HCT116 (cell line): ENCODE measurements at regions not wholly inside any gene's neighbourhood (a gene's known extent, or its start where the extent isn't known, plus 50 kb on each side); places are given as distances from the start of the nearest gene placed in this dataset.

Source experiments
- ATAC-seq: fragments of 200-7000 bp; cut with Tn5 transposase; 2 replicates; pipeline ENCODE4 v1.9.1; 2020; ENCODE audit warnings: mild to moderate bottlenecking, moderate library complexity
- BruUV-seq: library from RNA; stranded (reverse); fragments of 400-500 nt; replicated peaks from 2 replicates; lab custom pipeline; 2021; lab: Mats Ljungman, UMichigan
- CTCF ChIA-PET: fragments of 300-600 bp; sonication (Branson Sonifier 250); formaldehyde crosslinking; loops from one replicate; lab custom pipeline; 2021; ENCODE audit warnings: antibody characterized with exemption; lab: Charles Lee
- POLR2A ChIA-PET: fragments of 300-600, 350-600 bp; sonication (Branson Sonifier 250); formaldehyde crosslinking; loops from one replicate; lab custom pipeline; 2021; ENCODE audit warnings: antibody characterized with exemption; lab: Charles Lee
- RAD21 ChIA-PET, 2 experiments: fragments of 300-600 bp; sonication (Branson Sonifier 250); formaldehyde crosslinking; loops; one replicate each; lab custom pipeline; 2023; ENCODE audit warnings: low total read pairs in 2 of 2; ENCODE audit not compliant: uncharacterized antibody in 2 of 2, unreplicated experiment in 2 of 2, low non-redundant PET in 1 of 2; lab: Charles Lee
- DNase-seq: peaks from one replicate; pipeline ENCODE4 v3.0.0-alpha.2; 2010; ENCODE audit warnings: low read depth, low spot score
- H2AFZ ChIP-seq: fragments of 200-600 bp; shearing (Covaris generic), sonication (generic); 2 replicates; pipeline ENCODE4 v1.6.1; 2017; ENCODE audit warnings: low read depth, mixed run types, mixed read lengths, antibody characterized with exemption, low read length; ENCODE audit not compliant: poor library complexity, severe bottlenecking
- H3K27ac ChIP-seq: 2 replicates; pipeline ENCODE4 v1.5.1; 2012; ENCODE audit warnings: low read depth, low read length
- H3K27me3 ChIP-seq: fragments of 200-600 bp; sonication (generic); 2 replicates; pipeline ENCODE4 v1.6.1; 2016; ENCODE audit warnings: mixed run types, low read length, mixed read lengths; ENCODE audit not compliant: insufficient read depth
- H3K36me3 ChIP-seq, 2 experiments: fragments of 200-500 bp in 1 of 2; fragments of 200-600 bp in 1 of 2; sonication (Bioruptor generic) in 1 of 2; sonication (generic) in 1 of 2; 2 replicates each; pipeline versions ENCODE4 v1.5.1 to v1.6.1; 2014 to 2016; ENCODE audit warnings: low read length in 2 of 2, inconsistent platforms in 1 of 2, mixed read lengths in 1 of 2, mixed run types in 1 of 2; ENCODE audit not compliant: insufficient read depth in 2 of 2, control insufficient read depth in 1 of 2
- H3K4me1 ChIP-seq, 2 experiments: fragments of 200-600 bp in 1 of 2; sonication (generic) in 1 of 2; 2 replicates each; pipeline versions ENCODE4 v1.5.1 to v1.6.1; 2012 to 2017; ENCODE audit warnings: low read length in 2 of 2, inconsistent platforms in 1 of 2, mild to moderate bottlenecking in 1 of 2, mixed read lengths in 1 of 2, mixed run types in 1 of 2, moderate library complexity in 1 of 2; ENCODE audit not compliant: insufficient read depth in 2 of 2, control insufficient read depth in 1 of 2
- H3K4me2 ChIP-seq: fragments of 200-600 bp; sonication (generic); 2 replicates; pipeline ENCODE4 v1.6.1; 2017; ENCODE audit warnings: mixed run types, low read length, mixed read lengths
- H3K4me3 ChIP-seq, 2 experiments: fragments of 200-600 bp in 1 of 2; sonication (generic) in 1 of 2; replicated peaks in 1 of 2; 2 replicates each; pipeline ENCODE4 v1.5.1; 2011 to 2016; ENCODE audit warnings: low read length in 2 of 2, control low read depth in 1 of 2, low read depth in 1 of 2, mild to moderate bottlenecking in 1 of 2, mixed read lengths in 1 of 2, mixed run types in 1 of 2
- H3K79me2 ChIP-seq: fragments of 200-600 bp; sonication (generic); 2 replicates; pipeline ENCODE4 v1.6.1; 2017; ENCODE audit warnings: mild to moderate bottlenecking, mixed run types, low read length, moderate library complexity, mixed read lengths; ENCODE audit not compliant: insufficient read depth
- H3K9ac ChIP-seq: fragments of 200-600 bp; sonication (generic); 2 replicates; pipeline ENCODE4 v1.6.1; 2016; ENCODE audit warnings: low read length, mixed read lengths
- H3K9me2 ChIP-seq: fragments of 200-600 bp; sonication (generic), shearing (Covaris generic); 2 replicates; pipeline ENCODE4 v1.6.1; 2017; ENCODE audit warnings: mixed run types, mild to moderate bottlenecking, moderate library complexity; ENCODE audit not compliant: insufficient read depth
- H3K9me3 ChIP-seq, 2 experiments: fragments of 200-500 bp in 1 of 2; fragments of 200-600 bp in 1 of 2; sonication (Bioruptor generic) in 1 of 2; sonication (generic) in 1 of 2; 2 replicates each; pipeline ENCODE4 v1.6.1; 2014 to 2017; ENCODE audit warnings: low read length in 2 of 2, mixed read lengths in 2 of 2, inconsistent platforms in 1 of 2, low read depth in 1 of 2, mild to moderate bottlenecking in 1 of 2, mixed run types in 1 of 2, moderate library complexity in 1 of 2; ENCODE audit not compliant: control insufficient read depth in 1 of 2, insufficient read depth in 1 of 2
- H4K20me1 ChIP-seq: fragments of 200-600 bp; sonication (generic), shearing (Covaris generic); 2 replicates; pipeline ENCODE4 v1.6.1; 2017; ENCODE audit warnings: mixed run types, mild to moderate bottlenecking, moderate library complexity; ENCODE audit not compliant: insufficient read depth
- ATF3 ChIP-seq: IDR thresholded peaks from 2 replicates; pipeline ENCODE4 v1.6.1; 2012
- CBX3 ChIP-seq: IDR thresholded peaks from 2 replicates; pipeline ENCODE4 v1.6.1; 2012; ENCODE audit warnings: low read depth
- CEBPB ChIP-seq: IDR thresholded peaks from 2 replicates; pipeline ENCODE4 v1.6.1; 2012; ENCODE audit warnings: low read depth
- CTCF ChIP-seq, 3 experiments: fragments of 200-600 bp in 1 of 3; sonication (generic) in 1 of 3; IDR thresholded peaks in 2 of 3; conservative IDR thresholded peaks in 1 of 3; 2 replicates each; pipeline ENCODE4 v1.5.1; 2012 to 2017; ENCODE audit warnings: low read depth in 2 of 3, low read length in 2 of 3, antibody characterized with exemption in 1 of 3, borderline replicate concordance in 1 of 3, control low read depth in 1 of 3, mild to moderate bottlenecking in 1 of 3, mixed read lengths in 1 of 3, mixed run types in 1 of 3, moderate library complexity in 1 of 3; ENCODE audit not compliant: insufficient read depth in 1 of 3
- EGR1 ChIP-seq: IDR thresholded peaks from 2 replicates; pipeline ENCODE4 v1.6.1; 2012; ENCODE audit warnings: low read depth
- ELF1 ChIP-seq: IDR thresholded peaks from 2 replicates; pipeline ENCODE4 v1.6.1; 2012; ENCODE audit warnings: low read depth, borderline replicate concordance
- EZH2phosphoT487 ChIP-seq: fragments of 200-600 bp; IDR thresholded peaks from 2 replicates; pipeline ENCODE4 v1.6.1; 2018; ENCODE audit warnings: antibody characterized with exemption, borderline replicate concordance
- FOSL1 ChIP-seq: IDR thresholded peaks from 2 replicates; pipeline ENCODE4 v1.6.1; 2012; ENCODE audit warnings: low read depth
- JUND ChIP-seq: IDR thresholded peaks from 2 replicates; pipeline ENCODE4 v1.6.1; 2012
- MAX ChIP-seq: IDR thresholded peaks from 2 replicates; pipeline ENCODE4 v1.6.1; 2012
- POLR2A ChIP-seq: IDR thresholded peaks from 2 replicates; pipeline ENCODE4 v1.7.0; 2011; ENCODE audit warnings: borderline replicate concordance; ENCODE audit not compliant: insufficient read depth, insufficient read length; ENCODE audit errors: extremely low read depth
- POLR2AphosphoS5 ChIP-seq: IDR thresholded peaks from 2 replicates; pipeline ENCODE4 v1.6.1; 2011; ENCODE audit warnings: mild to moderate bottlenecking, low read depth, low read length, moderate library complexity
- RAD21 ChIP-seq: IDR thresholded peaks from 2 replicates; pipeline ENCODE4 v1.6.1; 2012; ENCODE audit warnings: low read depth, mild to moderate bottlenecking
- SIN3A ChIP-seq: IDR thresholded peaks from 2 replicates; pipeline ENCODE4 v1.6.1; 2012; ENCODE audit warnings: low read depth
- SP1 ChIP-seq: IDR thresholded peaks from 2 replicates; pipeline ENCODE4 v1.6.1; 2012; ENCODE audit warnings: low read depth
- SRF ChIP-seq: IDR thresholded peaks from 2 replicates; pipeline ENCODE4 v1.6.1; 2012; ENCODE audit warnings: low read depth
- TCF7L2 ChIP-seq: IDR thresholded peaks from 2 replicates; pipeline ENCODE4 v1.7.0; 2011; ENCODE audit warnings: borderline replicate concordance, inconsistent platforms; ENCODE audit not compliant: insufficient read depth, insufficient read length; ENCODE audit errors: extremely low read depth
- YY1 ChIP-seq: IDR thresholded peaks from 2 replicates; pipeline ENCODE4 v1.6.1; 2011; ENCODE audit warnings: low read length, low read depth, moderate library complexity, mild to moderate bottlenecking; ENCODE audit not compliant: insufficient replicate concordance; ENCODE audit errors: extremely low read depth
- ZBTB33 ChIP-seq: IDR thresholded peaks from 2 replicates; pipeline ENCODE4 v1.6.1; 2011; ENCODE audit warnings: mild to moderate bottlenecking, low read length, moderate library complexity; ENCODE audit not compliant: insufficient replicate concordance; ENCODE audit errors: extremely low read depth
- intact Hi-C: fragments of 100-400 bp; cut with micrococcal nuclease; formaldehyde crosslinking; loops from 2 replicates; pipeline ENCODE4 v1.10.0; 2022

- H3K27ac ChIP-seq = no peak overlapping the region
- TF ChIP-seq CBX3 (no peak), POLR2A (no peak), CEBPB (no peak), SP1 (no peak), RAD21 (no peak), JUND (no peak), TCF7L2 (no peak), FOSL1 (no peak), ATF3 (no peak), CTCF (IDR thresholded peaks at IDR 0.05 in 2 of 3, conservative IDR thresholded peaks at IDR 0.05 in 1 of 3; ENCODE audit: borderline replicate concordance in 1 of 3, insufficient read depth in 1 of 3, low read depth in 2 of 3, low read length in 2 of 3) (no peak), EZH2phosphoT487 (no peak), EGR1 (no peak), SIN3A (no peak), ELF1 (no peak), SRF (no peak), ZBTB33 (no peak), YY1 (no peak), MAX (no peak), POLR2AphosphoS5 (no peak)
- DNase-seq = no peak
Observed at GRCh38 chr15:75138016-75138999, 63.4 kb upstream of the C15orf39 start.

More at GRCh38 chr15:75138016-75138999, 63.4 kb upstream of the C15orf39 start:
- H4K20me1 ChIP-seq = no peaks in the 10 kb centered on the region
- RAD21 ChIA-PET = no interaction called here
- POLR2A ChIA-PET = no interaction called here
- no peak overlapping the region for H3K4me2 ChIP-seq
- peaks cover 14% of the 10 kb centered on the region in 2 experiments; a peak in 3 of 4 replicates for H3K9me3 ChIP-seq
- CTCF ChIA-PET = no interaction called here
- no peaks in the 10 kb centered on the region for H3K36me3 ChIP-seq
- intact Hi-C loops = no loop called here
- no peaks in the 10 kb centered on the region for H3K79me2 ChIP-seq
- BruUV-seq = no TSS peak
- no peaks in the 10 kb centered on the region for H3K9me2 ChIP-seq
- H2AFZ ChIP-seq = no peak overlapping the region
- H3K9ac ChIP-seq = no peak overlapping the region
- no peak for ATAC-seq
- no peaks in the 10 kb centered on the region for H3K27me3 ChIP-seq
- no peak overlapping the region for H3K4me3 ChIP-seq
- H3K4me1 ChIP-seq = no peaks in the 10 kb centered on the region
